ENCODE measurements at regions not wholly inside any gene's neighbourhood (a gene's known extent, or its start where the extent isn't known, plus 50 kb on each side); places are given as distances from the start of the nearest gene placed in this dataset.
A peak's percentile ranks its signal among the peaks of the same experiment; 100 is the strongest.

DNA sequence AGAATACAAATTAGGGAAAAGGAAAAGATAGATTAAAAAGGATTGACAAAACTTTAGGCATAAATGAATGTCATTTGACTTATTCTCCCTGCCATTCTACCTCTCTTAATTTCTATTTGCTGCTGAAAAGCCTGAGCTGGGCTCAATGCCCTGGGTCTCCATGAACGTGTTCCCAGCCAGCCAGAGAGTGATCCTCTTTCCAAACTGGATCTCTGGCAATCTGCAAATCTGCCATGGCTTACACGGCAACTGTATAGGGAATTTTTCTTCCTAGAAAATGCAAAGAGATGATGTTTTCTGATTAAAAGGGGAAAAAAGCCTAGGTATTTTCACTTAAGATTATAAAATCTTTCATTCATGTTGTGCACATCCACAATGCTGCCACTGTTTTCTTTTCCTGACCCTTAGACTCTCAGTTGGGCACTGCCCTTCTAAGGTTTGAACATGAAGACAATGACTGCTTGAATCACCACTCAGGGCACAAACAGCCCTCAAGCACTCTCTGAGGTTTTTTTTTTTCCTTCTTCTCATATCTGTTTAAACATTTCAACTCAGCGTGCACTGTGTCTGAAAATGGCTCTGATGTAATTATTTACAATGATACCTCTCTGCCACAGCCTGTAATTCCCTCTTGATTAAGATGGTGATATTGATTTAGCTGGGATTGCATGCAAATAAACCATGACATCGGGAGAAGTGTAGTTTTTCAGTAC lies 60.3 kb downstream of the DACT1 start:
- no peaks in the 10 kb centered on the region for H3K36me3 Mint-ChIP-seq (ENCODE audit: insufficient read depth in 2 of 2)
- no peaks in the 10 kb centered on the region for H3K9me3 Mint-ChIP-seq
- H3K27ac Mint-ChIP-seq: no peak overlapping the region
- DNase-seq (no peak), ATAC-seq (replicated peaks in 1 of 2) (no peak)
- H3K27me3 Mint-ChIP-seq (ENCODE audit: low read depth): no peaks in the 10 kb centered on the region
- H3K4me3 Mint-ChIP-seq: no peak overlapping the region
- H3K4me1 Mint-ChIP-seq (ENCODE audit: low read depth): peaks cover 18% of the 10 kb centered on the region

DNA sequence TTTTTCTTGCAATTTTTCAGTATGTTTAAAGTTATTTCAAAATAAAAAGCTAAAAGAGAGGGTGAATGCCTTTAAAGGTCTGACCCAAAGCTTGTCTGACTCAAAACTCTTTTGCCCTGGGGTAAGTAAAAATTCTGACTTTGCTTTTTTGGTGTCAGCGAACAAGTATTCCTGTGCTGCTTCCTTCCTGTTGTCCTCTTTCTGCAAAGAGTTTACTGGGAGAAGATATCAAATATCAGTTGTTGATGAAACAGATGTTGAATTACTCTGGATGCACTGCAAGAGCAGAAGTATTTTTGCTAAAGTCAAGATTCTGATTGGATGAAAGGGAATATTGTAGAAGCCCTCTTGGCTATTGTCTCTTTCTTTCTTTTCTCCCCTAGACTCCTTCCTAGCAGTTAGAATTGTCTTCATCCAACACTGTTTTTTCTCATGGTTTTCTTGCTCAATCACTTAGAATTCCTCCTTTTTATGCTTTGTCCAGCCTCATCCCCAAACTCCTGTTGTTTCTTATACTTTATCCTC lies 62.0 kb downstream of the DACT1 start:
- no peaks in the 10 kb centered on the region for H3K9me3 Mint-ChIP-seq
- no peaks in the 10 kb centered on the region for H3K27me3 Mint-ChIP-seq (ENCODE audit: low read depth)
- peaks cover 24% of the 10 kb centered on the region for H3K4me1 Mint-ChIP-seq (ENCODE audit: low read depth)
- H3K4me3 Mint-ChIP-seq: no peak overlapping the region
- DNase-seq (no peak), ATAC-seq (replicated peaks in 1 of 2) (no peak)
- no peak overlapping the region for H3K27ac Mint-ChIP-seq
- H3K36me3 Mint-ChIP-seq (ENCODE audit: insufficient read depth in 2 of 2): no peaks in the 10 kb centered on the region

DNA sequence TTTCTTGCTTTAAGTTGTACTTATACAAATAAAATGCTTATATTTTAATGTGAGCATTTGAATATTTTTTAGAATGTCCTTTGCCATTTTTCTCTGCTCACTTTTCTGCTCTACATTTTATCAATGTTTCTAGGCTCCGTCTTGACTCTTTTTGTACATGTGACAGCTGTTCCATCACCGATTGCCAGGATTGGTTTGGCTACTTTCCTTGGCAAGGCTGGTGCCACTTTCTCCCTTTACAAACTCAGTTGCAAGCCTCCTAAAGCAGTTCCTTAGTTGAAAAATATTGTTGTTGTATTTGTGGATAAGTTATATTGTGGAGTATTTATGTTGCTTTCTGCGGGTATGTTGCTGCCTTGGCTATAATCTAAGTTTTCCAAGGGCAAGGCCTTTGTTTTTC lies 63.4 kb downstream of the DACT1 start:
- peaks cover 24% of the 10 kb centered on the region for H3K4me1 Mint-ChIP-seq (ENCODE audit: low read depth)
- no peak overlapping the region for H3K4me3 Mint-ChIP-seq
- DNase-seq: no peak
- no peak for ATAC-seq (replicated peaks in 1 of 2)
- no peaks in the 10 kb centered on the region for H3K36me3 Mint-ChIP-seq (ENCODE audit: insufficient read depth in 2 of 2)
- no peak overlapping the region for H3K27ac Mint-ChIP-seq
- no peaks in the 10 kb centered on the region for H3K27me3 Mint-ChIP-seq (ENCODE audit: low read depth)
- no peaks in the 10 kb centered on the region for H3K9me3 Mint-ChIP-seq

DNA sequence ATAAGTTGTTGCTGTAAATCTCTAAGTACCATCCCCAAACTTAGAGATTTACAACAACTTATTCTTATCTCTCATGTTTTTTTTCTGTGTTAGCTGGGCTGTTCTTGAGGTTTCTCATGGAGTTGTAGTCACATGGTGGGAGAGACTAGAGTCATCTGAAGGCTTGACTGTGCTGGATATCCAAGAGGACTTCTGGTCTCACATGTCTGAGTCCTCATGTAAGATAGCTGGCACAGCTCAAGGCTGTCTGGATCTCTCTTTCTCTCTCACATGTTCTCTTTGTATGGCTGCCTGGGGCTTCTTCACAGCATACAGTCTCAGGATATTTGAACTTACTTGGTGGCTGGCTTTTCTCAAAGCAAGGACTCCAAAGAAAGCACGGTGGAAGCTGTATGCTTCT lies 63.8 kb downstream of the DACT1 start:
- Mint-ChIP-seq H3K36me3 (ENCODE audit: insufficient read depth in 2 of 2) (no peaks in the 10 kb centered on the region), H3K9me3 (no peaks in the 10 kb centered on the region), H3K4me1 (ENCODE audit: low read depth) (peaks cover 24% of the 10 kb centered on the region), H3K27me3 (ENCODE audit: low read depth) (no peaks in the 10 kb centered on the region), H3K4me3 (no peak overlapping the region), H3K27ac (no peak overlapping the region)
- ATAC-seq (replicated peaks in 1 of 2) (no peak), DNase-seq (no peak)

DNA sequence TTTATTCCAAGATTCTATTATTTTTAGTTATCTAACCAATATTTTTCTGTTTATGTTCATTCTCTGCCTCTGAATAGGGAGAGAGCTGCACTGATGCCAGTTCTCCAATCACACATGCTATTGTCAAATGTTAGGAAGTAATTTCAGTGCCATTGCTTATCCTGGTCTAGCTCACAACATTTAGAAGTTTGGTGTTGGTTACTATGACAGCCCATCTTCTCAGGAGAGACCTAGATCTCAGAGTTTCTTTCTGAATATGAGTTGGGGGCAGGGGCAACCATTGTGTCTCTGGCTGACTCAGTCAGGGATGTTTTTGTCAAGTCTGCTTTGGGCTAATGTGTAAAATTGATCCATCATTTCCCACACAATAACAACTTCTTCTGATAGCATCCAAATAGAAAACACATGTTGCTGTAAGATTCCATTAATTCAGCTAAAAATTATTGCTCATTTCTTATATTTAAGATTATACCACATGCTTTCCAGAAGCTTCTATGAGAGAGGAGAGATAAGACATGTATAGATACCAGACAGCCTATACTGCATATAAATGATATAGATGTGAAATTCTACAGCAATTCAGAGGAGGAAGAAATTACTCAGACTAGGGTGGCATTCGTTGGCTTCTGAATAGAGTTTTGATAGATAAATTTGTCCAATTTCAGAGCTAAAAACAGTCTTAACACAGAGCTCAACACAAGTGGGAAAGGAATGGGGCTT lies 64.8 kb downstream of the DACT1 start:
- H3K4me1 Mint-ChIP-seq (ENCODE audit: low read depth): peaks cover 24% of the 10 kb centered on the region
- ATAC-seq (replicated peaks in 1 of 2) (peak; percentile 90 to 96), DNase-seq (peak; percentile 23 to 27)

DNA sequence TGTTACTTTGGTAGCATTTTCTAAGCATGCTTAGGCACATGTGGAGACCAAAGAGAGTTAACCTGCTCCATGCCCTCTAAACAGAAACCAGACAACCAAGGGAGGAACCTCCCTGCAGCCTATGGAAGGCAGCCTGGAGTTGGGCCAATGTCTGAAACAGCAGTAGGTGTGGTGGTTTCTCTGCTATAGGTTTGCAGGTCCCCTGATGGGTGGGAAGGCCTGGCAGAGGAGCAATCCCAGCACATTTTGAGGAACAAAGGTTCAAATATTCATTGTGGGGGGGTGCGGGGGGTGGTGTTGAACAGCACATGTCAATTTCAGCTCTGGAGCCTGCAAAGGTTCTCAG lies 65.4 kb downstream of the DACT1 start:
- DNase-seq (no peak), ATAC-seq (replicated peaks in 1 of 2) (peak; percentile 29 to 30)
- Mint-ChIP-seq H3K27me3 (ENCODE audit: low read depth) (no peaks in the 10 kb centered on the region), H3K4me1 (ENCODE audit: low read depth) (peaks cover 24% of the 10 kb centered on the region), H3K36me3 (ENCODE audit: insufficient read depth in 2 of 2) (no peaks in the 10 kb centered on the region), H3K4me3 (peak overlapping the region in 1 of 2 donors; percentile 47), H3K27ac (peak overlapping the region; percentile 69), H3K9me3 (no peaks in the 10 kb centered on the region)

More for the DNA sequence above, 64.8 kb downstream of the DACT1 start:
- no peaks in the 10 kb centered on the region for H3K27me3 Mint-ChIP-seq (ENCODE audit: low read depth)
- no peaks in the 10 kb centered on the region for H3K36me3 Mint-ChIP-seq (ENCODE audit: insufficient read depth in 2 of 2)
- H3K4me3 Mint-ChIP-seq: peak overlapping the region in 1 of 2 donors; percentile 47
- peak overlapping the region; percentile 69 for H3K27ac Mint-ChIP-seq
- H3K9me3 Mint-ChIP-seq: no peaks in the 10 kb centered on the region

DNA sequence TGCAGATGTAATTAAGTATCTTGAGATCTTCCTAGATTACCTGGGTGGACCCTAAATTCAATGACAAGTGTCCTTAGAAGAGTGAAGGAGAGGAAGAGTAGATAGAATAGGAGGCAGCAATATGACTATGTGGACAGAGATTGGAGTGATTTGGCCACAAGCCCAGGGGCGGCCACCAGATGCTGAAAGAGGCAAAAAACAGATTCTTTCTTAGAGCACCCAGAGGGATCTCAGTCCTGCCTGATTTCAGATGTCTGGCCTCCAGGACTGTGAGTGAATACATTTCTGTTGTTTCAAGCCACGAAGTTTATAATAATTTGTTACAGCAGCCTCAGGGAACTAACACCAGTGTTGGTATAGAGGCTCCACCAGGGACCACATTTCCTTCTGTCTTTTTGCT lies 67.3 kb downstream of the DACT1 start:
- H3K4me1 Mint-ChIP-seq (ENCODE audit: low read depth): peaks cover 24% of the 10 kb centered on the region
- H3K9me3 Mint-ChIP-seq: no peaks in the 10 kb centered on the region
- no peak overlapping the region for H3K27ac Mint-ChIP-seq
- ATAC-seq (replicated peaks in 1 of 2): no peak
- H3K4me3 Mint-ChIP-seq: no peak overlapping the region
- no peak for DNase-seq
- H3K27me3 Mint-ChIP-seq (ENCODE audit: low read depth): peaks cover 7% of the 10 kb centered on the region
- H3K36me3 Mint-ChIP-seq (ENCODE audit: insufficient read depth in 2 of 2): no peaks in the 10 kb centered on the region

DNA sequence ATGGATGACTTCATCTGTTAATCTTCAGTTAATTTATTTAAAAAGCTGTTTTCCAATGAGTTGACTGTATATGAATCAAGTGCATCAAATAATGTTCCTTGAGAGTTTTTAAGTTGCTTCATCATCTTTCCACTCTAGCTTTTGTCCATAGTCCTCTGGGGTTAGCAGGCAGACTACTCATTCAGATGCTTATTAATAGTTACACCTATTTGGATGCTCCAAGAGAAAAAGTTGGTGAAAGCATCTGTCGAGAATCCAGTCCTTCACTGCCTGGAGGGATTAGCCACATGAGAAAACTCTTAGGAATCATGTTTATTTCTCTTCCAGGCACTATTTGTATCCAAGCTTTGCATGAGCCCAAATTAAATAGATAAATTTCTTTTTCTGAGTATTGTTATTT lies 70.2 kb downstream of the DACT1 start:
- H3K27ac Mint-ChIP-seq: no peak overlapping the region
- H3K36me3 Mint-ChIP-seq (ENCODE audit: insufficient read depth in 2 of 2): no peaks in the 10 kb centered on the region
- H3K9me3 Mint-ChIP-seq: no peaks in the 10 kb centered on the region
- peaks cover 7% of the 10 kb centered on the region for H3K27me3 Mint-ChIP-seq (ENCODE audit: low read depth)
- no peak for ATAC-seq (replicated peaks in 1 of 2)
- H3K4me1 Mint-ChIP-seq (ENCODE audit: low read depth): peaks cover 8% of the 10 kb centered on the region
- DNase-seq: no peak
- no peak overlapping the region for H3K4me3 Mint-ChIP-seq

DNA sequence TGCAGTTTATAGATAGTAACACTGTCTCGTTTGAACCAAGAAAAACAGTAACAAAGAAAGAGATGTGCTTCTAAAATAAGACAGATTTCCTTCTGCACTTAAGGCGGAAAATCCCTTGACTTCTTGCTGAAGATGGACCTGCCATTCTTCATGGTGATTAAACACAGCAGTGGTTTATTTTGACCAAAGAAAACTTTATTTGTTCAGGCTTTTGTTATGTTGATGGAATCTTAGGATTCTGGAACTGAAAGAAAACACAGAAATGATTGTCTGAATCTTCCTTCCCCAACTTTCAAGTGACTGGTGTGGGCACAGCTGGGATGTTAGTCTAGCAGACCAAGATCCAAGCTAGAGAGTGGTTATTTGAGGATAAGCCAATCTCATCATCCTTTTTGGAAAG lies 72.2 kb downstream of the DACT1 start:
- Mint-ChIP-seq H3K4me3 (no peak overlapping the region), H3K36me3 (ENCODE audit: insufficient read depth in 2 of 2) (no peaks in the 10 kb centered on the region), H3K27me3 (ENCODE audit: low read depth) (peaks cover 7% of the 10 kb centered on the region), H3K27ac (no peak overlapping the region), H3K9me3 (no peaks in the 10 kb centered on the region), H3K4me1 (ENCODE audit: low read depth) (no peaks in the 10 kb centered on the region)
- ATAC-seq (replicated peaks in 1 of 2): no peak
- no peak for DNase-seq

DNA sequence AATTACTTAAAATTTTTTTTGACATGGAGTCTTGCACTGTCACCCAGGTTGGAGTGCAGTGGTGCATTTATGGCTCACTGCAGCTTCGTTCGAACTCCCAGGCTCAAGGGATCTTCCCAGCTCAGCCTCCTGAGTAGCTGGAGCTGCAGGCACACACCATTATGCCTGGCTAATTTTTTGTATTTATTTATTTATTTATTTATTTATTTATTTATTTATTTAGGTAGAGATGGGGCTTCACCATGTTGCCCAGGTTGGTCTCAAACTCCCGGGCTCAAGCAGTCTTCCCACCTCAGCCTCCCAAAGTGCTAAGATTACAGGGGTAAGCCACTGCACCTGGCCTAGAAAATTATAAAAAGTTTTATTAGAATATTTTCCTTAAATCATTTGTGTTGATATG lies 73.6 kb downstream of the DACT1 start:
- peaks cover 2% of the 10 kb centered on the region for H3K4me1 Mint-ChIP-seq (ENCODE audit: low read depth)
- H3K36me3 Mint-ChIP-seq (ENCODE audit: insufficient read depth in 2 of 2): no peaks in the 10 kb centered on the region
- ATAC-seq (replicated peaks in 1 of 2) (no peak), DNase-seq (no peak)
- peaks cover 7% of the 10 kb centered on the region for H3K27me3 Mint-ChIP-seq (ENCODE audit: low read depth)
- no peak overlapping the region for H3K4me3 Mint-ChIP-seq
- H3K27ac Mint-ChIP-seq: no peak overlapping the region
- no peaks in the 10 kb centered on the region for H3K9me3 Mint-ChIP-seq

DNA sequence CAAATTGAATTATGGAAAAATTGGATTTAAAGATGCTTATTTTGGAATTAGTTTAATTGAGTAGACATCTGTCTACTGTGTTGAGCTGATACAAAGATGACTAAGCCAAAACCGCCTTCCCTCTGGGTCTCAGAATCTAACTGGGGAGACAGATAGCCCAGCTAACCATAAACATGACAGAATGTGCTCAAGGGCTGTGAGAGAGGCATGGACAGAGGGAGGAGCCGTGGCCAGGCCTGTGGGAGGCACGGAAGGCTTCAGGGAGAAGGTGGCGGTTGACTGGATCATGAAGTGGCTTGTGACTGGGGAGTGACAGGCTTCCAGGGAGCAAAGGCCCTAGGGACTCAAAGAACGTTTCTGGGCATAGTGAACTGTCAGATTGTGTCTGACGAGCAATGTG lies 74.6 kb downstream of the DACT1 start:
- Mint-ChIP-seq H3K27ac (no peak overlapping the region), H3K36me3 (ENCODE audit: insufficient read depth in 2 of 2) (no peaks in the 10 kb centered on the region), H3K4me3 (no peak overlapping the region), H3K27me3 (ENCODE audit: low read depth) (peaks cover 7% of the 10 kb centered on the region), H3K9me3 (no peaks in the 10 kb centered on the region), H3K4me1 (ENCODE audit: low read depth) (peaks cover 6% of the 10 kb centered on the region)
- DNase-seq: no peak
- no peak for ATAC-seq (replicated peaks in 1 of 2)

DNA sequence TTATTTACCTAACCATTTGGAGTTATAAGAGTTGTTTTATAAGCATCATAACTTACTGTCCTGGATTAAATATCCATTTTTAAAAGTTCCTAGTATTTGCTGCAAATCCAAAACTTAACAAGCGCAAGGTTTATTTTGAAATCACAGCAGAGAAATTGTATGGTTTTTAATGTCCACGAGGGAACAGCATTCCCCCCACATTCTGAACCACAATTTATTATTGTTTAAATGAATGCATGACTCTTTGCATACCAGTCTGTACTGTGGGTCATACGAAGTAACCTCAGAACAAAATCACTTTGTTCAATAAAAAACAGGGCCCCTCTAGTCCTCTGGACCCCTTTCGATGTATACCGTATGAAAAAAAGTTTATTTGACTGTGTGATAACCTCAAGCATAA lies 75.9 kb downstream of the DACT1 start:
- H3K4me1 Mint-ChIP-seq (ENCODE audit: low read depth): peaks cover 6% of the 10 kb centered on the region
- H3K36me3 Mint-ChIP-seq (ENCODE audit: insufficient read depth in 2 of 2): no peaks in the 10 kb centered on the region
- DNase-seq: no peak
- no peak for ATAC-seq (replicated peaks in 1 of 2)
- H3K27me3 Mint-ChIP-seq (ENCODE audit: low read depth): peaks cover 2% of the 10 kb centered on the region
- no peak overlapping the region for H3K4me3 Mint-ChIP-seq
- H3K27ac Mint-ChIP-seq: no peak overlapping the region
- H3K9me3 Mint-ChIP-seq: no peaks in the 10 kb centered on the region

DNA sequence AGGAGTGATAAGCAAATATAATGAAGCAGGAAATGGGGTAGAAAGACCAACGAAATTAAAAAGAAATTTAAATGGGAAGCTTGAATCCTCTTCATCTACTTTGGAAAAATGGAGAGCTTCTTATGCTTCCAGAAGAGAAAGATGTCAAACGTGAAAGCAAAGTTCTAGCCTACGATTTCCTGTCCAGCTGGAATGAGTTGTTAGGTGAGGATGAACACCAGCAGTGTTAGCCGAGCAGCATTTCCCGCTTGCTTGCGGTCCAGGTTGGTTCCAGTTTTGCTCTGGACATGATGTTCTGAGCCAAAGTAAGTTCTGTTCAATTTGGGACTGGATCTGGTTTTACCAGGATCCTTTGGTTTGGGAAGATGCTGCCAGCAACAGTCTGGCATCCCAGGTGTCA lies 78.9 kb downstream of the DACT1 start:
- Mint-ChIP-seq H3K36me3 (ENCODE audit: insufficient read depth in 2 of 2) (no peaks in the 10 kb centered on the region), H3K27me3 (ENCODE audit: low read depth) (no peaks in the 10 kb centered on the region), H3K4me1 (ENCODE audit: low read depth) (peaks cover 6% of the 10 kb centered on the region), H3K27ac (no peak overlapping the region), H3K4me3 (no peak overlapping the region), H3K9me3 (peaks cover 0 to 1% of the 10 kb centered on the region in 2 donors)
- ATAC-seq (replicated peaks in 1 of 2) (no peak), DNase-seq (no peak)

DNA sequence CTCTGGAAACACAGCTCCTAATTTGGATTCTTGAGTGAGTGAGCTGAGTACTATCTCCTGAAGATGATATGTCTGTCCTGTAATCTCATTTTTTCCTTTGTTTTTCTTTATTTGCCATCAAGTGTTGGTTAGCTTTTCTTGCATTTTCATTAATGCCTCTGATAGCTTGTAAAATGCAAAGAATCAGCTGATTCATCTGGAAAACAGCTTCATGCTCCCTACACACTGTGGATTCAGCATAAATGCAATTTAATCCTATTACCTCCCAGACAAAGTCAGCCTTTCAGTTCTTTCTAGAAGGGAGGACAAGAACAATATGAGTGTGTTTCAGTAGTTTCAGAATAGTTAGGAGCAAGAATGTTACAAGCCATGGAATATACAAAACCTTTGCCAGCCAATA lies 79.4 kb downstream of the DACT1 start:
- H3K27ac Mint-ChIP-seq: no peak overlapping the region
- no peak overlapping the region for H3K4me3 Mint-ChIP-seq
- ATAC-seq (replicated peaks in 1 of 2) (no peak), DNase-seq (no peak)
- H3K27me3 Mint-ChIP-seq (ENCODE audit: low read depth): no peaks in the 10 kb centered on the region
- peaks cover 6% of the 10 kb centered on the region for H3K4me1 Mint-ChIP-seq (ENCODE audit: low read depth)
- peaks cover 0 to 1% of the 10 kb centered on the region in 2 donors for H3K9me3 Mint-ChIP-seq
- no peaks in the 10 kb centered on the region for H3K36me3 Mint-ChIP-seq (ENCODE audit: insufficient read depth in 2 of 2)

Data from activated T-cell treated with anti-CD3 and anti-CD28 coated beads, Interleukin-2, amount 50 U/mL, for 72 hours (primary cell).